ENCODE measurements at regions not wholly inside any gene's neighbourhood (a gene's known extent, or its start where the extent isn't known, plus 50 kb on each side); places are given as distances from the start of the nearest gene placed in this dataset.
"Not testable (repeated sequence)": the region's sequence is repeated elsewhere in the genome, so short reads cannot be mapped to it uniquely, and the experiment has no call there.

GRCh38 chr7:118869141-118869540 lies 644.6 kb downstream of the ANKRD7 start:
- not testable (repeated sequence) for TF ChIP-seq CTCF (conservative IDR thresholded peaks at IDR 0.05; ENCODE audit: low read depth in 2 of 2); JUNB (IDR thresholded peaks at IDR 0.05; ENCODE audit: unreplicated experiment); POLR2AphosphoS5 (IDR thresholded peaks at IDR 0.05; ENCODE audit: low read depth); EZH2 (IDR thresholded peaks at IDR 0.05; ENCODE audit: low read depth, unreplicated experiment); EZH2phosphoT487 (IDR thresholded peaks at IDR 0.05; ENCODE audit: unreplicated experiment); NANOG (IDR thresholded peaks at IDR 0.05; ENCODE audit: borderline replicate concordance)

All from GM23338 (cell line).